ENCODE measurements at regions not wholly inside any gene's neighbourhood (a gene's known extent, or its start where the extent isn't known, plus 50 kb on each side); places are given as distances from the start of the nearest gene placed in this dataset.
A peak's percentile ranks its signal among the peaks of the same experiment; 100 is the strongest.

GRCh38 chr20:52422574-52423336 is 231.2 kb upstream of the ZFP64 start:
- DNase-seq, result peak in 1 of 2 donors; percentile 46
- no peaks in the 10 kb centered on the region for H3K36me3 ChIP-seq
- peaks cover 0 to 13% (median 7%) of the 10 kb centered on the region in 4 donors for H3K9me3 ChIP-seq
- WGBS, 5 donors, result 51 to 69% (median 60%) methylated on average over 6 of the region's 6 CpGs
- no peaks in the 10 kb centered on the region for H3K27me3 ChIP-seq
- H3K4me1 ChIP-seq, result no peaks in the 10 kb centered on the region
- TF ChIP-seq EP300 (IDR thresholded peaks at IDR 0.05) (no peak), POLR2A (IDR thresholded peaks at IDR 0.05) (no peak)
- H3K4me3 ChIP-seq, result no peak overlapping the region
- no peak overlapping the region for H3K27ac ChIP-seq
- intact Hi-C loops (cut with DNase I; ENCODE audit: low total_unique reads), result no loop called here

- intact Hi-C loops (cut with DNase I; ENCODE audit: low total_unique reads), result no loop called here
- Histone ChIP-seq H3K4me1 (no peaks in the 10 kb centered on the region), H3K27ac (no peak overlapping the region), H3K9me3 (peaks cover 0 to 13% (median 7%) of the 10 kb centered on the region in 4 donors), H3K36me3 (no peaks in the 10 kb centered on the region), H3K27me3 (no peaks in the 10 kb centered on the region), H3K4me3 (no peak overlapping the region)
- DNase-seq, result no peak
- WGBS, 5 donors, result 67 to 91% (median 79%) methylated on average over 3 of the region's 3 CpGs
- TF ChIP-seq EP300 (IDR thresholded peaks at IDR 0.05) (no peak), POLR2AphosphoS5 (IDR thresholded peaks at IDR 0.05) (no peak), POLR2A (IDR thresholded peaks at IDR 0.05) (no peak), CTCF (IDR thresholded peaks at IDR 0.05) (no peak)
These were observed 229.2 kb upstream of the ZFP64 start for GRCh38 chr20:52420805-52421204.

GRCh38 chr20:52419205-52419604 is 227.6 kb upstream of the ZFP64 start:
- Histone ChIP-seq H3K9me3 (peaks cover 0 to 13% (median 7%) of the 10 kb centered on the region in 4 donors), H3K4me3 (no peak overlapping the region), H3K36me3 (no peaks in the 10 kb centered on the region), H3K4me1 (no peaks in the 10 kb centered on the region), H3K27ac (no peak overlapping the region), H3K27me3 (no peaks in the 10 kb centered on the region)
- TF ChIP-seq POLR2A (IDR thresholded peaks at IDR 0.05) (no peak), EP300 (IDR thresholded peaks at IDR 0.05) (no peak), CTCF (IDR thresholded peaks at IDR 0.05) (no peak), POLR2AphosphoS5 (IDR thresholded peaks at IDR 0.05) (no peak)
- WGBS, 5 donors, result 68 to 88% (median 75%) methylated on average over 2 of the region's 2 CpGs
- no peak for DNase-seq
- intact Hi-C loops (cut with DNase I; ENCODE audit: low total_unique reads), result no loop called here

- Histone ChIP-seq H3K27me3 (no peaks in the 10 kb centered on the region), H3K36me3 (no peaks in the 10 kb centered on the region), H3K9me3 (peaks cover 0 to 13% (median 7%) of the 10 kb centered on the region in 4 donors), H3K27ac (no peak overlapping the region), H3K4me3 (no peak overlapping the region), H3K4me1 (no peaks in the 10 kb centered on the region)
- TF ChIP-seq CTCF (IDR thresholded peaks at IDR 0.05) (no peak), POLR2A (IDR thresholded peaks at IDR 0.05) (no peak), EP300 (IDR thresholded peaks at IDR 0.05) (no peak), POLR2AphosphoS5 (IDR thresholded peaks at IDR 0.05) (no peak)
- intact Hi-C loops (cut with DNase I; ENCODE audit: low total_unique reads), result no loop called here
- 69 to 88% (median 79%) methylated on average over 2 of the region's 2 CpGs for WGBS, 5 donors
- no peak for DNase-seq
These were observed 225.4 kb upstream of the ZFP64 start for GRCh38 chr20:52416953-52417352.

GRCh38 chr20:52411611-52412010 is 220.0 kb upstream of the ZFP64 start:
- intact Hi-C loops (cut with DNase I; ENCODE audit: low total_unique reads), result no loop called here

More at GRCh38 chr20:52411611-52412010, 220.0 kb upstream of the ZFP64 start:
- 74 to 96% (median 89%) methylated on average over 1 of the region's 1 CpG for WGBS, 5 donors
- Histone ChIP-seq H3K4me3 (no peak overlapping the region), H3K36me3 (no peaks in the 10 kb centered on the region), H3K27me3 (no peaks in the 10 kb centered on the region), H3K27ac (no peak overlapping the region), H3K9me3 (no peaks in the 10 kb centered on the region), H3K4me1 (no peaks in the 10 kb centered on the region)
- no peak for TF ChIP-seq EP300 (IDR thresholded peaks at IDR 0.05)
- TF ChIP-seq CTCF (IDR thresholded peaks at IDR 0.05), result no peak
- DNase-seq, result no peak
